GM12872 (cell line): ENCODE measurements at regions not wholly inside any gene's neighbourhood (a gene's known extent, or its start where the extent isn't known, plus 50 kb on each side); places are given as distances from the start of the nearest gene placed in this dataset.

Experiments used
- CTCF ChIP-seq: IDR thresholded peaks from 3 replicates; pipeline ENCODE4 v1.5.1; 2011; ENCODE audit warnings: low read depth, mild to moderate bottlenecking, low read length, moderate library complexity; ENCODE audit not compliant: insufficient read depth

- TF ChIP-seq CTCF = no peak
Observed at GRCh38 chr6:19135706-19136105, 701.5 kb upstream of the ID4 start.

- no peak for TF ChIP-seq CTCF
Observed at GRCh38 chr6:19137505-19137904, 699.7 kb upstream of the ID4 start.

- TF ChIP-seq CTCF = no peak
Observed at GRCh38 chr6:19142275-19142674, 694.9 kb upstream of the ID4 start.

- no peak for TF ChIP-seq CTCF
Observed at GRCh38 chr6:19150307-19150706, 686.9 kb upstream of the ID4 start.

GRCh38 chr6:19153270-19153980, 683.7 kb upstream of the ID4 start:
- no peak for TF ChIP-seq CTCF

- no peak for TF ChIP-seq CTCF
Observed at GRCh38 chr6:19153981-19154295, 683.2 kb upstream of the ID4 start.

- no peak for TF ChIP-seq CTCF
Observed at GRCh38 chr6:19156443-19156842, 680.7 kb upstream of the ID4 start.

- TF ChIP-seq CTCF = no peak
Observed at GRCh38 chr6:19157486-19157885, 679.7 kb upstream of the ID4 start.
